ENCODE measurements at regions not wholly inside any gene's neighbourhood (a gene's known extent, or its start where the extent isn't known, plus 50 kb on each side); places are given as distances from the start of the nearest gene placed in this dataset.

- TF ChIP-seq CTCF (conservative IDR thresholded peaks at IDR 0.05; ENCODE audit: low read depth, low read length) = no peak
- no peak overlapping the region for H3K4me3 ChIP-seq (ENCODE audit: low read length)
- DNase-seq (ENCODE audit: low read depth) = no peak
Observed at GRCh38 chrX:39161611-39162255, 360.5 kb downstream of the MID1IP1 start.

DNA sequence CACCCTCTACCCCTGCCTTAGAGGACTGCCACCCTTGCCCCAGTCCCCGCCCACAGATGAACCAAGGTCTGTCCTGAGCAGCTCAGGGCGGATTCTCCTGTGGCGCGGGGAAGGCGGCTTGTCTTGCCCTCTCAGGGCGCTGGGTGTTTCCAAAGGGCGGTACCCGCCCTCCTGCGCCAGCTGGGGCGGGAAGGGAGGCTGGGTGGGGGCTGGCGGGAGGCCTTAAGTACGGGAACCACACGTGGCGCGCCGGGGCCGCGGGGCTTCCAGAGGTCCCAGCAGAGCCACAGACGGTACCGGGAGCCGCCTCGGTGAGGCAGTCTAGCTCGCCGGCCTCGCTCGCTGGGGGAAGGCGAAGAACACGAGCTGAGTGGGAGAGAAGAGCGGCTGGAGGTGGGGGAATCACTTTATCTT lies 361.1 kb downstream of the MID1IP1 start:
- no peak overlapping the region for H3K4me3 ChIP-seq (ENCODE audit: low read length)
- TF ChIP-seq CTCF (conservative IDR thresholded peaks at IDR 0.05; ENCODE audit: low read depth, low read length) = peak; percentile 23
- DNase-seq (ENCODE audit: low read depth) = no peak

- DNase-seq (ENCODE audit: low read depth) = no peak
- no peak for TF ChIP-seq CTCF (conservative IDR thresholded peaks at IDR 0.05; ENCODE audit: low read depth, low read length)
- H3K4me3 ChIP-seq (ENCODE audit: low read length) = no peak overlapping the region
Observed at GRCh38 chrX:39163581-39164126, 362.4 kb downstream of the MID1IP1 start.

- no peak overlapping the region for H3K4me3 ChIP-seq (ENCODE audit: low read length)
- no peak for DNase-seq (ENCODE audit: low read depth)
- no peak for TF ChIP-seq CTCF (conservative IDR thresholded peaks at IDR 0.05; ENCODE audit: low read depth, low read length)
Observed at GRCh38 chrX:39164212-39164611, 363.0 kb downstream of the MID1IP1 start.

DNA sequence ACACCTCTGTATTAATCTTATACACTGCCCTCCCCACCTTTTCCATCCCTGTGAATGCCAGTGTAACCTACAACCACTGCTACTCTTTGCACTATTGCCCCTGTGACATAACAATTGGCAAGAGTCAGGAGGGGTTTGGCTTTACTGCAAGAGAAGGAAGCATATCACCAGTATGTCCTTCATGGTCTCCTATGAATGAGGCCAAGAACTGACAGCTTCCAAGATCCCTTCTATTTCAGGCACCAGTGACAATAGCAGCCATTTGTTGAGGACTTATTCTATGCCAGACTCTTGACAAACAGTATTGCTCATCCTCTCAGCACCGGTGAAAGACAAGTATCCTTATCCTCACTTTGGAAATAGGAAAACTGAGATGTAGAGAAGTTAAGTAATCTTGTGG lies 363.9 kb downstream of the MID1IP1 start:
- no peak for TF ChIP-seq CTCF (conservative IDR thresholded peaks at IDR 0.05; ENCODE audit: low read depth, low read length)
- no peak for DNase-seq (ENCODE audit: low read depth)
- no peak overlapping the region for H3K4me3 ChIP-seq (ENCODE audit: low read length)

DNA sequence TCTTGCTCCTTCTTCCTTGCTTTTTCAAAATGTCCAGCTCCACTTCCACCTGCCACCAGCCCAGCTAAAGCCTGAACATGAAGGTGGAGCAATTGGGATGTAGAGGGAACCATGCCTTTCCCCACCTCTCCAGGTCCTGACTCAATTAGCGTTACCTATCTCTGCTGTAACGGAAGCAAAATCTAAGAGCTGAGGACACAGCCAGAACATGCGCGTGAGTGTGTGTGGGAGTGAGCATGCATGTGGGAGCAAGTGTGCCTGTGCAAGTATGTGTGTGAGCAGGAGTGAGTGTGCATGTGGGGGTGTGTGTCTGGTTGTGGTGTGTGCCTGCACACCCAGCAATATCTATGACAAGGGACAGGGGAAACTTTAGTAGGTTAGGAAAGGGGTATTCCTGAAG lies 364.5 kb downstream of the MID1IP1 start:
- no peak for TF ChIP-seq CTCF (conservative IDR thresholded peaks at IDR 0.05; ENCODE audit: low read depth, low read length)
- DNase-seq (ENCODE audit: low read depth) = no peak
- no peak overlapping the region for H3K4me3 ChIP-seq (ENCODE audit: low read length)

GRCh38 chrX:39167791-39168190 lies 366.5 kb downstream of the MID1IP1 start:
- no peak for DNase-seq (ENCODE audit: low read depth)
- H3K4me3 ChIP-seq (ENCODE audit: low read length) = no peak overlapping the region
- no peak for TF ChIP-seq CTCF (conservative IDR thresholded peaks at IDR 0.05; ENCODE audit: low read depth, low read length)
